ENCODE measurements at regions not wholly inside any gene's neighbourhood (a gene's known extent, or its start where the extent isn't known, plus 50 kb on each side); places are given as distances from the start of the nearest gene placed in this dataset.

DNA sequence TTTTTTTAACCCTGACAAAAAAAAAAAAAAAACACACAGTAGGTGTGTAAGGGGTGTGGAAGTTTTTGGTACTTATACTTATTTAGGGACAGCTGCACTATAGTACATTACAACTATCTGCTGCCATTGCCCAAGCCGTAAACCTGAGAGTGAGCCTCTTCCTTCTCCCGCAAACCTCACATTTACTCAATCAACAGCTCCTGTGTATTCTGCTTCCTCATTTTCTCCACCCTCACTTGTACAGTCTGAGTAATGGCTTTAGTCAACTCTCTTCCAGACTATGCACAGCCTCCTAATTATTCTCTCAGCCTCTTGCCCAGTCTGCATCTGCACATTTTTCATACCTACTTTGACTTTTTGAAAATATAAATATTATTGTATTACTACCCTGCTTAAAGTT is 362.0 kb downstream of the ADAM29 start:
- no peak overlapping the region for H3K4ac ChIP-seq (ENCODE audit: low read depth, low read length)
- H3K4me3 ChIP-seq (ENCODE audit: low read length), result no peak overlapping the region
- H4K8ac ChIP-seq (ENCODE audit: low read depth, low read length), result no peak overlapping the region
- no peak overlapping the region for H2BK15ac ChIP-seq (replicated peaks; ENCODE audit: low read depth)
- H4K5ac ChIP-seq (ENCODE audit: low read length), result no peak overlapping the region
- WGBS (ENCODE audit: extremely low coverage, insufficient coverage, low lambda C conversion rate), result no CpG with 5 or more reads among the region's 2 CpGs
- no peak for DNase-seq
- no peaks in the 10 kb centered on the region for H3K79me1 ChIP-seq (ENCODE audit: low read length)
- no peak overlapping the region for H3K4me2 ChIP-seq (ENCODE audit: low read length)
- H3K4me1 ChIP-seq (ENCODE audit: control insufficient read depth, low read depth, low read length), result no peaks in the 10 kb centered on the region
- no peaks in the 10 kb centered on the region for H3K27me3 ChIP-seq (ENCODE audit: insufficient read depth, low read length, poor library complexity)
- H3K9ac ChIP-seq (ENCODE audit: low read length), result no peak overlapping the region
- H3K56ac ChIP-seq (ENCODE audit: low read length), result no peak overlapping the region
- no peaks in the 10 kb centered on the region for H3K79me2 ChIP-seq (ENCODE audit: control insufficient read depth, insufficient read depth, low read length)
- H3K18ac ChIP-seq (ENCODE audit: low read length), result no peak overlapping the region
- H3K27ac ChIP-seq (ENCODE audit: low read depth, low read length), result no peak overlapping the region
- no peak overlapping the region for H2BK120ac ChIP-seq (ENCODE audit: low read depth, low read length)
- no peak overlapping the region for H3K23ac ChIP-seq (ENCODE audit: low read length)
- H3K36me3 ChIP-seq (ENCODE audit: control insufficient read depth, insufficient read depth, low read length), result no peaks in the 10 kb centered on the region
- H2BK5ac ChIP-seq (ENCODE audit: low read length), result no peak overlapping the region
- no peak overlapping the region for H2AK5ac ChIP-seq (ENCODE audit: low read length)

DNA sequence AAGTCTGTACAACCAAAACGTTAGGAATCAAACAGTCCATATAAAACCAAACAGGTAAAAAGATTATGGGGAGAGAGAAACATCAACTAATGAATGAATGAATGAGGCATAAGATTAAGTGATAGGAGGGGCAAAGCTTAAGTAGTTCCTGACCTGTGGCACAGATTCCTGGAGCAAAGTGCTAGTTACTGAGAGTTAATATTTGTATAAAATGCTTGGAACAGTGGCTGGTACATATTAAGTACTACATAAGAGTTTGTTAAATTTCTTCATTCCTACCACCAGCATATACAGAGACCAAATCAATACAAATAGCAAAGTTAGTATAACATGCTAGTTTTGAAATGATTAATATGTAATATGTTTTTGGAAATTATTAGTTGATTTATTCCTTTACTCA is 363.7 kb downstream of the ADAM29 start:
- H2AK5ac ChIP-seq (ENCODE audit: low read length), result no peak overlapping the region
- no peak for DNase-seq
- no peaks in the 10 kb centered on the region for H3K27me3 ChIP-seq (ENCODE audit: insufficient read depth, low read length, poor library complexity)
- no peak overlapping the region for H4K5ac ChIP-seq (ENCODE audit: low read length)
- no peak overlapping the region for H3K9ac ChIP-seq (ENCODE audit: low read length)
- no peaks in the 10 kb centered on the region for H3K79me2 ChIP-seq (ENCODE audit: control insufficient read depth, insufficient read depth, low read length)
- no peak overlapping the region for H3K56ac ChIP-seq (ENCODE audit: low read length)
- no peak overlapping the region for H3K4ac ChIP-seq (ENCODE audit: low read depth, low read length)
- no peak overlapping the region for H3K18ac ChIP-seq (ENCODE audit: low read length)
- no peaks in the 10 kb centered on the region for H3K36me3 ChIP-seq (ENCODE audit: control insufficient read depth, insufficient read depth, low read length)
- no peaks in the 10 kb centered on the region for H3K79me1 ChIP-seq (ENCODE audit: low read length)
- no peak overlapping the region for H2BK120ac ChIP-seq (ENCODE audit: low read depth, low read length)
- no peak overlapping the region for H3K23ac ChIP-seq (ENCODE audit: low read length)
- H3K4me2 ChIP-seq (ENCODE audit: low read length), result no peak overlapping the region
- H2BK15ac ChIP-seq (replicated peaks; ENCODE audit: low read depth), result no peak overlapping the region
- no peak overlapping the region for H4K8ac ChIP-seq (ENCODE audit: low read depth, low read length)
- no peak overlapping the region for H3K4me3 ChIP-seq (ENCODE audit: low read length)
- no CpG with 5 or more reads among the region's 1 CpG for WGBS (ENCODE audit: extremely low coverage, insufficient coverage, low lambda C conversion rate)
- no peak overlapping the region for H3K27ac ChIP-seq (ENCODE audit: low read depth, low read length)
- H2BK5ac ChIP-seq (ENCODE audit: low read length), result no peak overlapping the region
- H3K4me1 ChIP-seq (ENCODE audit: control insufficient read depth, low read depth, low read length), result no peaks in the 10 kb centered on the region

DNA sequence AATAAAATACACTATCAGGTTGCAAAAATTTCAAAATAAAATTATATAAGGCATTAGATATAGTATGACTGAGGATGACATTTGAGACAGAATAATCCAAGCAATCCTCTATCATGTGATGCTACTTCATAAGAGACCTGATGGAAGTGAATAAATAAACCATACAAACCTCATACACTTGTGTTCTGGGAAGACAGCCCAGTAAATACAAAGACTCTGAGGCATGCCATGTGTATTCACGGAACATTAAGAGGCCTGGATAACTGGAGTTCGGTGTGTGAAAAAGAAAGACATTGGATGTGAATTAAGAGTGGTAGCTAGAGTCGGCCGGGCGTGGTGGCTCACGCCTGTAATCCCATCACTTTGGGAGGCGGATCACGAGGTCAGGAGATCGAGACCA is 364.2 kb downstream of the ADAM29 start:
- no peaks in the 10 kb centered on the region for H3K4me1 ChIP-seq (ENCODE audit: control insufficient read depth, low read depth, low read length)
- no peak overlapping the region for H2AK5ac ChIP-seq (ENCODE audit: low read length)
- no peak overlapping the region for H3K4me2 ChIP-seq (ENCODE audit: low read length)
- no peak overlapping the region for H3K4ac ChIP-seq (ENCODE audit: low read depth, low read length)
- no peaks in the 10 kb centered on the region for H3K36me3 ChIP-seq (ENCODE audit: control insufficient read depth, insufficient read depth, low read length)
- H3K18ac ChIP-seq (ENCODE audit: low read length), result no peak overlapping the region
- no peak overlapping the region for H2BK120ac ChIP-seq (ENCODE audit: low read depth, low read length)
- no peaks in the 10 kb centered on the region for H3K79me2 ChIP-seq (ENCODE audit: control insufficient read depth, insufficient read depth, low read length)
- WGBS (ENCODE audit: extremely low coverage, insufficient coverage, low lambda C conversion rate), result no CpG with 5 or more reads among the region's 9 CpGs
- no peak overlapping the region for H3K9ac ChIP-seq (ENCODE audit: low read length)
- H4K5ac ChIP-seq (ENCODE audit: low read length), result no peak overlapping the region
- H3K27me3 ChIP-seq (ENCODE audit: insufficient read depth, low read length, poor library complexity), result no peaks in the 10 kb centered on the region
- DNase-seq, result no peak
- no peak overlapping the region for H3K4me3 ChIP-seq (ENCODE audit: low read length)
- H3K56ac ChIP-seq (ENCODE audit: low read length), result no peak overlapping the region
- H3K79me1 ChIP-seq (ENCODE audit: low read length), result no peaks in the 10 kb centered on the region
- H3K27ac ChIP-seq (ENCODE audit: low read depth, low read length), result no peak overlapping the region
- no peak overlapping the region for H2BK5ac ChIP-seq (ENCODE audit: low read length)
- H2BK15ac ChIP-seq (replicated peaks; ENCODE audit: low read depth), result no peak overlapping the region
- H4K8ac ChIP-seq (ENCODE audit: low read depth, low read length), result no peak overlapping the region
- no peak overlapping the region for H3K23ac ChIP-seq (ENCODE audit: low read length)

DNA sequence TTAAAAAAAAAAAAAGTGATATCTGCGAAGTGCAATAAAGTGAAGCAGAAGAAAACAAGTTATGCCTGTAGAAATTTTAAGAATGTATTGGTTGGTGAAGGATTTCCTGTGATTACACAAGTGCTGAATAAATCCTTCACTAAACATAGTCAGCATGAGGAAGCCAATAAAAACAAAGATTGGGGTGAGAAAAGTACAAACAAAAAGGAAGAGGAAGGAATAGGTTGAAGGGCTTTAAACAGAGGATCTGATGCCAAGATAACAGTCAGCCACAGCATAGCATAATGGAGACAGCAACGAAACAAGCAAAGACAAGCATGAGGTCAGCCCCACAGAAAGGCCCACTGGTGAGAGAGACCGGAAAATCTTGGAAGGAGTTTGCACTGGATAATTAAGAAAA is 372.2 kb downstream of the ADAM29 start:
- no peak overlapping the region for H2BK5ac ChIP-seq (ENCODE audit: low read length)
- no peaks in the 10 kb centered on the region for H3K36me3 ChIP-seq (ENCODE audit: control insufficient read depth, insufficient read depth, low read length)
- no peak overlapping the region for H3K27ac ChIP-seq (ENCODE audit: low read depth, low read length)
- DNase-seq, result no peak
- H2BK15ac ChIP-seq (replicated peaks; ENCODE audit: low read depth), result no peak overlapping the region
- no peak overlapping the region for H4K8ac ChIP-seq (ENCODE audit: low read depth, low read length)
- no peaks in the 10 kb centered on the region for H3K4me1 ChIP-seq (ENCODE audit: control insufficient read depth, low read depth, low read length)
- no peaks in the 10 kb centered on the region for H3K79me1 ChIP-seq (ENCODE audit: low read length)
- no peak overlapping the region for H3K23ac ChIP-seq (ENCODE audit: low read length)
- no peak overlapping the region for H3K4me3 ChIP-seq (ENCODE audit: low read length)
- no peak overlapping the region for H3K4me2 ChIP-seq (ENCODE audit: low read length)
- WGBS (ENCODE audit: extremely low coverage, insufficient coverage, low lambda C conversion rate), result no CpG with 5 or more reads among the region's 3 CpGs
- no peak overlapping the region for H3K4ac ChIP-seq (ENCODE audit: low read depth, low read length)
- no peak overlapping the region for H3K56ac ChIP-seq (ENCODE audit: low read length)
- no peak overlapping the region for H4K5ac ChIP-seq (ENCODE audit: low read length)
- no peak overlapping the region for H2BK120ac ChIP-seq (ENCODE audit: low read depth, low read length)
- no peaks in the 10 kb centered on the region for H3K27me3 ChIP-seq (ENCODE audit: insufficient read depth, low read length, poor library complexity)
- H2AK5ac ChIP-seq (ENCODE audit: low read length), result no peak overlapping the region
- no peaks in the 10 kb centered on the region for H3K79me2 ChIP-seq (ENCODE audit: control insufficient read depth, insufficient read depth, low read length)
- no peak overlapping the region for H3K9ac ChIP-seq (ENCODE audit: low read length)
- H3K18ac ChIP-seq (ENCODE audit: low read length), result no peak overlapping the region

DNA sequence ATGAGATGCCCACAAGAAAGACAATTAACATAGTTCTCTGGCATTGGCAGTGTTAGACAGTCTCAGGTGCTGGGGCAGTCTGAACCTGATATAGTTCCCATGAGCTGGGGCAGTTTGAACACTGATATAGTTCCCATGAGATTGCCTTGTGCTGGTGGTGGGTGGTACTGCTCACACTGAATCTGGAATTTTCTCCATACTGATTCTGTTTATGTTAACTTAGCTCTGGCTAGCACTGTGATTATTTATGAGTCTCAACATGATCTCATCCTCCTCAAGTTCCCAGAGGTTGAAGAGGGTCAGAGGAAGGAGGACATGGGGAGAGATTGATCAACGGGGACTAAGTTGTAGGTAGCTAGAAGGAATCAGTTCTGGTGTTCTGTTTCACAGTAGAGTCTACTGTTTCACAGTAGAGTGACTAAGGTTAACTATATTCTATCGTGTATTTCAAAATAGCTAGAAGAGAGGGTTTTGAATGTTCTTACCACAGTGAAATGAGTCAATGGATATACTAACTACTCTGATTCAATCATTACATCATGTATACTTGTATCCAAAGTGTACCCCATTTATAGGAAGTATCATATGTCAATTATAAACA is 379.9 kb downstream of the ADAM29 start:
- no peaks in the 10 kb centered on the region for H3K27me3 ChIP-seq (ENCODE audit: insufficient read depth, low read length, poor library complexity)
- H3K56ac ChIP-seq (ENCODE audit: low read length), result no peak overlapping the region
- H2BK15ac ChIP-seq (replicated peaks; ENCODE audit: low read depth), result no peak overlapping the region
- H2AK5ac ChIP-seq (ENCODE audit: low read length), result no peak overlapping the region
- peak; percentile 18 for DNase-seq
- no peak overlapping the region for H3K9ac ChIP-seq (ENCODE audit: low read length)
- no peaks in the 10 kb centered on the region for H3K4me1 ChIP-seq (ENCODE audit: control insufficient read depth, low read depth, low read length)
- no peaks in the 10 kb centered on the region for H3K79me1 ChIP-seq (ENCODE audit: low read length)
- H4K8ac ChIP-seq (ENCODE audit: low read depth, low read length), result no peak overlapping the region
- H3K4me3 ChIP-seq (ENCODE audit: low read length), result no peak overlapping the region
- no peak overlapping the region for H3K4ac ChIP-seq (ENCODE audit: low read depth, low read length)
- no peak overlapping the region for H3K4me2 ChIP-seq (ENCODE audit: low read length)
- H2BK5ac ChIP-seq (ENCODE audit: low read length), result no peak overlapping the region
- no peak overlapping the region for H3K18ac ChIP-seq (ENCODE audit: low read length)
- H3K79me2 ChIP-seq (ENCODE audit: control insufficient read depth, insufficient read depth, low read length), result no peaks in the 10 kb centered on the region
- H3K27ac ChIP-seq (ENCODE audit: low read depth, low read length), result no peak overlapping the region
- WGBS (ENCODE audit: extremely low coverage, insufficient coverage, low lambda C conversion rate), result no CpG with 5 or more reads among the region's 2 CpGs
- H3K36me3 ChIP-seq (ENCODE audit: control insufficient read depth, insufficient read depth, low read length), result no peaks in the 10 kb centered on the region
- H2BK120ac ChIP-seq (ENCODE audit: low read depth, low read length), result no peak overlapping the region
- H4K5ac ChIP-seq (ENCODE audit: low read length), result no peak overlapping the region
- no peak overlapping the region for H3K23ac ChIP-seq (ENCODE audit: low read length)

DNA sequence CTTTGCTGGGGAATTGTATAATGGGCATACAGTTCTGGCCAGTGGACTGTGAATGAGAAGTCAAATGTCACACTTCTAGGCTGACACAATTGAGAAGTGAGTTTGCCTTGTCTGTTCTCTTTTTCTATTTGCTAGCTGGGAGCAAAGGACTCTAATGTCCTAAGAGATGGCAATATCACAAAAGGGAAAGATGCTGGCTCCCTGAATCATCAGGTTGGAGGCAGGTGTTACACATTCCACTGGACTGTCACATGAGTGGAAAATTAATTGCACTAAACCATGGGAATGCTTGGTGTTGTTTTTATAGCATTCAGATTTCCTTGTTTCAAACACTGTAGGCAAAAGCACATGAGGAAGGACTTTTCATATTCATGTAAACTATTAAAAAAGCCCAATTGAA is 388.3 kb downstream of the ADAM29 start:
- H3K18ac ChIP-seq (ENCODE audit: low read length), result no peak overlapping the region
- no peak overlapping the region for H3K4me2 ChIP-seq (ENCODE audit: low read length)
- no peak overlapping the region for H3K27ac ChIP-seq (ENCODE audit: low read depth, low read length)
- no peaks in the 10 kb centered on the region for H3K27me3 ChIP-seq (ENCODE audit: insufficient read depth, low read length, poor library complexity)
- no peaks in the 10 kb centered on the region for H3K36me3 ChIP-seq (ENCODE audit: control insufficient read depth, insufficient read depth, low read length)
- H2BK5ac ChIP-seq (ENCODE audit: low read length), result no peak overlapping the region
- H2BK120ac ChIP-seq (ENCODE audit: low read depth, low read length), result no peak overlapping the region
- H3K9ac ChIP-seq (ENCODE audit: low read length), result no peak overlapping the region
- no peak overlapping the region for H3K23ac ChIP-seq (ENCODE audit: low read length)
- H3K79me1 ChIP-seq (ENCODE audit: low read length), result no peaks in the 10 kb centered on the region
- H3K4me3 ChIP-seq (ENCODE audit: low read length), result no peak overlapping the region
- H3K79me2 ChIP-seq (ENCODE audit: control insufficient read depth, insufficient read depth, low read length), result no peaks in the 10 kb centered on the region
- H3K56ac ChIP-seq (ENCODE audit: low read length), result no peak overlapping the region
- no peaks in the 10 kb centered on the region for H3K4me1 ChIP-seq (ENCODE audit: control insufficient read depth, low read depth, low read length)
- no peak overlapping the region for H4K8ac ChIP-seq (ENCODE audit: low read depth, low read length)
- no peak for DNase-seq
- H3K4ac ChIP-seq (ENCODE audit: low read depth, low read length), result no peak overlapping the region
- H2AK5ac ChIP-seq (ENCODE audit: low read length), result no peak overlapping the region
- no peak overlapping the region for H2BK15ac ChIP-seq (replicated peaks; ENCODE audit: low read depth)
- no peak overlapping the region for H4K5ac ChIP-seq (ENCODE audit: low read length)

Data from mesendoderm (in vitro differentiated cells).